ENCODE measurements at regions not wholly inside any gene's neighbourhood (a gene's known extent, or its start where the extent isn't known, plus 50 kb on each side); places are given as distances from the start of the nearest gene placed in this dataset.

- DNase-seq, result no peak
Observed at GRCh38 chr1:163013826-163014600, 55.1 kb upstream of the RGS4 start.

GRCh38 chr1:163006051-163006834 lies 62.9 kb upstream of the RGS4 start:
- DNase-seq, result no peak

GRCh38 chr1:162997499-162998285 lies 71.5 kb upstream of the RGS4 start:
- no peak for DNase-seq

- DNase-seq, result no peak
Observed at GRCh38 chr1:162996261-162996660, 72.9 kb upstream of the RGS4 start.

GRCh38 chr1:162994921-162995320 lies 74.2 kb upstream of the RGS4 start:
- DNase-seq, result no peak

GRCh38 chr1:162993846-162994245 lies 75.3 kb upstream of the RGS4 start:
- no peak for DNase-seq

- DNase-seq, result no peak
Observed at GRCh38 chr1:162992945-162993344, 76.2 kb upstream of the RGS4 start.

GRCh38 chr1:162991444-162991843 lies 77.7 kb upstream of the RGS4 start:
- DNase-seq, result no peak

GRCh38 chr1:162990665-162991064 lies 78.5 kb upstream of the RGS4 start:
- no peak for DNase-seq

- no peak for DNase-seq
Observed at GRCh38 chr1:162988869-162989268, 80.3 kb upstream of the RGS4 start.

GRCh38 chr1:162987866-162988265 lies 81.3 kb upstream of the RGS4 start:
- DNase-seq, result no peak

GRCh38 chr1:162985816-162986435 lies 83.2 kb upstream of the RGS4 start:
- no peak for DNase-seq

GRCh38 chr1:162984699-162985098 lies 84.5 kb upstream of the RGS4 start:
- peak in 1 of 2 experiments; percentile 1 for DNase-seq

GRCh38 chr1:162983671-162984425 lies 85.3 kb upstream of the RGS4 start:
- DNase-seq, result no peak

GRCh38 chr1:162982364-162982763 lies 86.8 kb upstream of the RGS4 start:
- DNase-seq, result no peak

- no peak for DNase-seq
Observed at GRCh38 chr1:162977944-162978568, 91.1 kb upstream of the RGS4 start.

GRCh38 chr1:162976628-162977027 lies 92.5 kb upstream of the RGS4 start:
- no peak for DNase-seq

- no peak for DNase-seq
Observed at GRCh38 chr1:162974810-162975209, 94.4 kb upstream of the RGS4 start.

GRCh38 chr1:162973381-162973795 lies 95.8 kb upstream of the RGS4 start:
- DNase-seq, result no peak

- DNase-seq, result no peak
Observed at GRCh38 chr1:162972773-162973172, 96.4 kb upstream of the RGS4 start.

- DNase-seq, result no peak
Observed at GRCh38 chr1:162970021-162970420, 99.1 kb upstream of the RGS4 start.

GRCh38 chr1:162966613-162967012 lies 102.5 kb upstream of the RGS4 start:
- DNase-seq, result no peak

Data from SW 1271 (cell line).